ENCODE measurements at regions not wholly inside any gene's neighbourhood (a gene's known extent, or its start where the extent isn't known, plus 50 kb on each side); places are given as distances from the start of the nearest gene placed in this dataset.

- H3K4me1 Mint-ChIP-seq, result no peaks in the 10 kb centered on the region
- peaks cover 2% of the 10 kb centered on the region for H3K27me3 Mint-ChIP-seq (ENCODE audit: insufficient read depth, low read depth, poor library complexity)
- 0 out of 2 replicates have a peak, but pooled peaks cover 3% of the 10 kb centered on the region for H3K36me3 ChIP-seq (ENCODE audit: insufficient read depth)
- no peak overlapping the region for H3K27ac Mint-ChIP-seq
- H3K4me3 Mint-ChIP-seq, result no peak overlapping the region
- no peak overlapping the region for H2AFZ ChIP-seq
- no peak overlapping the region for H3K27ac ChIP-seq (ENCODE audit: low read depth)
- H3K36me3 Mint-ChIP-seq (ENCODE audit: low read depth), result no peaks in the 10 kb centered on the region; the same call in 2 of the 3 replicates
- H4K20me1 ChIP-seq (replicated peaks; ENCODE audit: insufficient read depth), result no peaks in the 10 kb centered on the region
- no peaks in the 10 kb centered on the region for H3F3A ChIP-seq (replicated peaks; ENCODE audit: low read depth)
- no peak for ATAC-seq
- H3K4me2 ChIP-seq, result no peak overlapping the region
- no peaks in the 10 kb centered on the region for H3K27me3 ChIP-seq (ENCODE audit: insufficient read depth)
- H3K4me1 ChIP-seq (ENCODE audit: insufficient read depth), result no peaks in the 10 kb centered on the region
- H3K79me2 ChIP-seq (replicated peaks; ENCODE audit: insufficient read depth), result no peaks in the 10 kb centered on the region
- H3K9me2 ChIP-seq (ENCODE audit: insufficient read depth), result peaks cover 16% of the 10 kb centered on the region; the same call in 1 of the 2 replicates
- no peak overlapping the region for H3K4me3 ChIP-seq
- no peaks in the 10 kb centered on the region; the same call in 1 of the 3 replicates for H3K9me3 Mint-ChIP-seq
- no peak for DNase-seq (ENCODE audit: low spot score)
- TF ChIP-seq ZNF114 (CRISPR knock-in tag; IDR thresholded peaks at IDR 0.05) (no peak), ZNF331 (CRISPR knock-in tag; IDR thresholded peaks at IDR 0.05; ENCODE audit: low read depth) (no peak), ZNF462 (CRISPR knock-in tag; IDR thresholded peaks at IDR 0.05) (no peak), NANOG (IDR thresholded peaks at IDR 0.05; ENCODE audit: borderline replicate concordance) (no peak), EZH2 (IDR thresholded peaks at IDR 0.05; ENCODE audit: low read depth, unreplicated experiment) (no peak), EZH2phosphoT487 (IDR thresholded peaks at IDR 0.05; ENCODE audit: unreplicated experiment) (no peak), CREB1 (CRISPR knock-in tag; IDR thresholded peaks at IDR 0.05; ENCODE audit: low read depth) (no peak)
- TF ChIP-seq, protein P1, sequence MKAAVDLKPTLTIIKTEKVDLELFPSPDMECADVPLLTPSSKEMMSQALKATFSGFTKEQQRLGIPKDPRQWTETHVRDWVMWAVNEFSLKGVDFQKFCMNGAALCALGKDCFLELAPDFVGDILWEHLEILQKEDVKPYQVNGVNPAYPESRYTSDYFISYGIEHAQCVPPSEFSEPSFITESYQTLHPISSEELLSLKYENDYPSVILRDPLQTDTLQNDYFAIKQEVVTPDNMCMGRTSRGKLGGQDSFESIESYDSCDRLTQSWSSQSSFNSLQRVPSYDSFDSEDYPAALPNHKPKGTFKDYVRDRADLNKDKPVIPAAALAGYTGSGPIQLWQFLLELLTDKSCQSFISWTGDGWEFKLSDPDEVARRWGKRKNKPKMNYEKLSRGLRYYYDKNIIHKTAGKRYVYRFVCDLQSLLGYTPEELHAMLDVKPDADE (IDR thresholded peaks at IDR 0.05), result no peak
Observed at GRCh38 chr3:82208002-82208710, 446.7 kb upstream of the GBE1 start.
